PFSK-1 (cell line): ENCODE measurements at regions not wholly inside any gene's neighbourhood (a gene's known extent, or its start where the extent isn't known, plus 50 kb on each side); places are given as distances from the start of the nearest gene placed in this dataset.

Experiments
- FOXP2 ChIP-seq: optimal IDR thresholded peaks from 2 replicates; pipeline ENCODE3; 2011; ENCODE audit warnings: borderline replicate concordance, control low read depth, inconsistent platforms; ENCODE audit not compliant: insufficient read depth; ENCODE audit errors: extremely low read length, extremely low read depth
- POLR2AphosphoS5 ChIP-seq: IDR thresholded peaks from 2 replicates; pipeline ENCODE4 v1.6.1; 2012; ENCODE audit warnings: low read depth, mild to moderate bottlenecking, control low read depth, low read length, moderate library complexity
- REST ChIP-seq, 2 experiments: IDR thresholded peaks; 2 replicates each; pipeline versions ENCODE4 v1.6.1 to v1.8.0; 2011 to 2012; ENCODE audit warnings: low read depth in 2 of 2, low read length in 2 of 2, control low read depth in 1 of 2, inconsistent platforms in 1 of 2, mild to moderate bottlenecking in 1 of 2, moderate library complexity in 1 of 2; ENCODE audit not compliant: insufficient read depth in 1 of 2
- SIN3A ChIP-seq: IDR thresholded peaks from 2 replicates; pipeline ENCODE4 v1.6.1; 2012; ENCODE audit warnings: mild to moderate bottlenecking, low read length, moderate library complexity, borderline replicate concordance; ENCODE audit not compliant: insufficient read depth
- TAF1 ChIP-seq: IDR thresholded peaks from 2 replicates; pipeline ENCODE4 v1.6.1; 2012; ENCODE audit warnings: low read length, control low read depth, borderline replicate concordance; ENCODE audit not compliant: insufficient read depth

DNA sequence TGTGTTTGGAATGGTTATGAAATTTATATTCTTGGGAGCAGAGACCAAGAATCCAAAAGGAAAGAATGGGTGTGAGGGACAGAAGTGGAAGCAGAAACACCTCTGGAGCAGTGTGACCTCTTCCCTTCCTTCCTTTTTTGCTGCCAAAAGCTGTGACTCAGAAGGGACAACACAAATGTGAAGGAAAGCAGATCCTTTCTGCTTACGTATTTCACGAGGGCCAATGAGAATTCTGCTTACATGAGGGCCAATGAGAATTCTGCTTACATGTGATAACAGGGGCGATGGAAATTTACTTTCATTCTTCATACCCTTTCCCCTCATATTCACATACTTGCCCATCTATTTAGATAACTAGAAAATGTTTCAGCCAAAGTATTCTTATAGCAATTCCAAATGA lies 404.6 kb downstream of the PRDM5 start:
- TF ChIP-seq TAF1 = no peak
- no peak for TF ChIP-seq POLR2AphosphoS5
- TF ChIP-seq SIN3A = no peak
- no peak for TF ChIP-seq REST (IDR thresholded peaks at IDR 0.05; ENCODE audit: insufficient read depth in 1 of 2, low read depth in 2 of 2, low read length in 2 of 2)
- no peak for TF ChIP-seq FOXP2

DNA sequence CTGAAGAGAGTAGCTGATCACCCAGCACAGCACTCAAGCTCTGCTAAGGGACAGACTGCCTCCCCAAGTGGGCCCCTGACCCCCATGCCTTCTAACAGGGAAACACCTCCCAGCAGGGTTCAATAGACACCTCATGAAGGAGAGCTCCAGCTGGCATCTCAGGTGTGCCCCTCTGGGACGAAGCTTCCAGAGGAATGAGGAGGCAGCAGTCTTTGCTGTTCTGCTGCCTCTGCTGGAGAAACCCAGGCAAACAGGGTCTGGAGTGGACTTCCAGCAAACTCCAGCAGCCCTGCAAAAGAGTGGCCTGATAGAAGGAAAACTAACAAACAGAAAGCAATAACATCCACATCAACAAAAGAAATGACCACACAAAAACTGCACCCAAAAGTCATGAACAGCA lies 412.8 kb downstream of the PRDM5 start:
- no peak for TF ChIP-seq REST (IDR thresholded peaks at IDR 0.05; ENCODE audit: insufficient read depth in 1 of 2, low read depth in 2 of 2, low read length in 2 of 2)
- no peak for TF ChIP-seq FOXP2
- no peak for TF ChIP-seq SIN3A
- TF ChIP-seq TAF1 = no peak
- TF ChIP-seq POLR2AphosphoS5 = no peak

GRCh38 chr4:120509222-120509621 lies 413.3 kb downstream of the PRDM5 start:
- TF ChIP-seq POLR2AphosphoS5 (no peak), SIN3A (no peak), TAF1 (no peak), REST (IDR thresholded peaks at IDR 0.05; ENCODE audit: insufficient read depth in 1 of 2, low read depth in 2 of 2, low read length in 2 of 2) (no peak), FOXP2 (no peak)

DNA sequence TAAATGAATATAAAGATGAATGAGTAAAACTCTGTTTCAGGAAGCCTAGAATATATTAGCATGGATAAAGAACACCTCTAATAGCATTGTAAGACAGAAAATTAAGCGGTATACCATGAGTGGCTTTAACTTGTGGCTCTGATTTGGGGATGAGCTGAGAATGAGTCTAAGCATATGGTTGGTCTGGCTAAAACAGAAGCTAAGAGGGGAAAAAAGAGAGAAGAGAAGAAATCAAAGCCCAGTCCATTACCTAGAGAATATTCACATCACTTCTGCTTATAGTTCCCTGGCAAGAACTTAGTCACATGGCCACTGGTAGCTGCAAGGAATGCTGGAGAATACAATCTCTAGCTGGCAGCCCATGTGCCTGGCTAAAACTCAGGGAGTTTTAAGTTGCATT lies 414.5 kb downstream of the PRDM5 start:
- no peak for TF ChIP-seq TAF1
- no peak for TF ChIP-seq FOXP2
- TF ChIP-seq POLR2AphosphoS5 = no peak
- TF ChIP-seq SIN3A = no peak
- no peak for TF ChIP-seq REST (IDR thresholded peaks at IDR 0.05; ENCODE audit: insufficient read depth in 1 of 2, low read depth in 2 of 2, low read length in 2 of 2)

DNA sequence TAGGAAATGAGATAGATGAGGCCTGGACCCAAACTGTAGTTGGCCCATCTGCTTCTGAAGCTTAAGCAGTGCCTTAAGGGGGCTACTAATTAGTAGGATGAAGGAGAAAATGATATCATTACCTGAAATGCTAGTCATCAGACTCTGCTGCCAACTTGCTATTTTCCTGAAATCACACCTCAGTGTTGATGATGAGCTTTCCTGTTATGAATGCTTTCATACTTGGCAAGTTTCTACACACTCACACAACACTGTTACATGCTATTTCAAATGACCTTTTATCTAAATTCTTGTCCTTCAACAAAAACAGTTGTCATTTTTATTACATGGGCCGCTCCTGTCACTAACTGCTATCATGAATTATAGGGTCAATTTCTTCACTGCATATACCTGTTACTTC lies 416.0 kb downstream of the PRDM5 start:
- TF ChIP-seq FOXP2 (no peak), SIN3A (no peak), REST (IDR thresholded peaks at IDR 0.05; ENCODE audit: insufficient read depth in 1 of 2, low read depth in 2 of 2, low read length in 2 of 2) (no peak), POLR2AphosphoS5 (no peak), TAF1 (no peak)
